ENCODE measurements at regions not wholly inside any gene's neighbourhood (a gene's known extent, or its start where the extent isn't known, plus 50 kb on each side); places are given as distances from the start of the nearest gene placed in this dataset.
"Not testable (repeated sequence)": the region's sequence is repeated elsewhere in the genome, so short reads cannot be mapped to it uniquely, and the experiment has no call there.

- no peak for DNase-seq (ENCODE audit: low read depth)
These were observed 143.6 kb upstream of the GRM7 start for GRCh38 chr3:6717026-6717943.

DNA sequence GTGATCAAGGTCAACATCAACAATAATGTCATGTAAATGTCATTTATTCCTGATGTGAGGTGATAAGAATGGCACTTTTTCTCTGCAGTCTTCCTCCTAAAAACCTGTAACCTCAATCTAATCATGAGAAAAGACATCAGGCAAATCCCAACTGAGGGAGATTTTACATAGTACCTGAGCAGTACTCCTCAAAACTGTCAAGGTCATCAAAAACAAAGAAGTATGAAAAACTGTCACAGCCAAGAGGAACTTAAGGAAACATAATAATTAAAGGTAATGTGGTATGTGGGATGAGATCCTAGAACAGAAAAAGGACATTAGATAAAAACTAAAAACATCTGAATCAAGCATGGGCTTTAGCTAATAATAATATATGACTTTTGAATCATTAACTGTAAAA lies 140.9 kb upstream of the GRM7 start:
- no peak for DNase-seq (ENCODE audit: low read depth)

DNA sequence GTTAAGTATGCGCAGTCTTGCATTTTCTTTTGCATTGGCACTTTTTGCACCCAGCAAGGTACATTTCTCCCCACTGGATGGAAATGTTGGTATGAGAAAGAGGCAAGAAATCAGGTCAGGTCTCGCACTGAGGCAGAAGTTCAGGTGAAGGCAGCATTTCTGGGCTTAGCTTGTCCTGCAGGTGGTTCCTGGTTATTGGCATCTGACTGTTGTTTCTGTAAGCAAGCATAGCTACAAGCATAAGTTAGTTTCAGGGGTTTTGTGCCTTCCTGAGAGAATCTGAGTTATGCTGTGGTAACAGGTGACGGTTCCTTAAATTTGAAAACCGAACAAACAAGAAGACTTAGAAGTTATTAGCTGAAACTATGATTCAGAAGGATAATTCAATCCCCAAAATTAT lies 139.4 kb upstream of the GRM7 start:
- no peak for DNase-seq (ENCODE audit: low read depth)

GRCh38 chr3:6723205-6723604 lies 137.7 kb upstream of the GRM7 start:
- DNase-seq (ENCODE audit: low read depth) = no peak

DNA sequence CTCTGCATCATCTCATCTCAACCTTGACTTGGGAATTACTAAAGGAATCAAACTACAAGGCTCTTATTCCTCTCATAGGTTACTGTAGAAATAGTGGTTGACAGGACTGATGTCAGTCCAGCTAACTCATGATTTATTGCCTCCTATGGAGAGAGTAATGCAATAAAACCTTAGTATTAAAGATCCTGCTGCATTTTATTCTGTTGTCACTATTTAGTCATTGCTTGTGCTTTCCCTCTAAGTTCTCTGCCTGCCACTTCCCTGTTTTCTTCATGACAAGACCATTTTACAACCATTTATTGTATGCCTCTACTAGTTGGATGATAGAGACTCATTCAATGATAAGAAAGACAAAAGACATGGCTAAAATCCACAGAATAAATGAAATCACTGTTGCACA lies 134.1 kb upstream of the GRM7 start:
- no peak for DNase-seq (ENCODE audit: low read depth)

GRCh38 chr3:6732807-6733206 lies 128.1 kb upstream of the GRM7 start:
- no peak for DNase-seq (ENCODE audit: low read depth)

DNA sequence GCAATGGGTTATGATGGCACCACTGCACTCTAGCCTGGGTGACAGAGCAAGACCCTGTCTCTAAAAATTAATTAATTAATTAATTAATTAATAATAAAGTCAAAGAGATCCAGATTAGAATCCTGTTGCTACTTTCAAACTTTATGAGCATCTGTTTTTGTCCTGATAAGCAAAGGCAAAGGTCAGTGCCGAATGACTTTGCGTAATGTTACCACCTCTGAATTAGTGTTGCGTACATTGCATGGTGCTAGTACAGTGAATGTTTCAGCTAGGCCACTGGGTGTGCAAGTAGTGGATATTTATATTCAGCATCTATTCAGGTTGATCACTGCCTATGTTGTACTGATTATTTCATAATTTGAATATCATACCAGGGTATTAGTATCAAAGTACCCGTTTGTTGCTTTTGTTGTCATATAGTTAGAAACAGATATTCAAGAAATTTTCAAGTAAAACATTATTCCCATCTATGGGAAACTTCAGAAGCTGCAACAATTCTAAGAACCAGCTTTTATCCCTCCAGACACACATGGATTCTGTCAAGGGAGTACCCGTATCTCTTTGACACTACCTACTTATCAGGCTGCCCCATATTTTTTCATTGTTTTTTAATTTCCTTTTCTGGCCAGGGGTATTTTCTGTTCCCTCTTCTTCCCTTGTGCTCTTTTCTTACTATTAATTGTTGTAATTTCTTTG lies 127.1 kb upstream of the GRM7 start:
- DNase-seq (ENCODE audit: low read depth) = no peak

GRCh38 chr3:6734395-6734746 lies 126.5 kb upstream of the GRM7 start:
- no peak for DNase-seq (ENCODE audit: low read depth)

GRCh38 chr3:6736836-6737629 lies 123.9 kb upstream of the GRM7 start:
- no peak for DNase-seq (ENCODE audit: low read depth)

DNA sequence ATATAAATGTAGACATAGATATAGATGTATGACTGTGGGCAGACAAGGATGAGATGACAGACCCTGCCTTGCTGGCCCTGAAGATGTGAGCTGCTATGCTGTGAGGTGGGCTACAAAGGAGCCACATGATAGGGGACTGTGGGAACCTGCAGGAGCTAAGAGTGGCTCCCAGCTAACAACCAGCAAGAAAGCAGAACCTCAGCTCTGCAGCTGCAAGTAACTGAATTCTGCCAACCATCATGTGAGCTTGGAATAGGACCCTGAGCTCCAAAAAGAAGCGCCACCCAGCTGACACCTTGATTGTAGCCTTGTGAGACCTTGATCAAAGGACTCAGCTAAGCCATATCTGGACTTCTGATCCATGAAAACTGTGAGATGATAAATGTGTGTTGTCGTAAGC lies 123.3 kb upstream of the GRM7 start:
- DNase-seq (ENCODE audit: low read depth) = no peak

DNA sequence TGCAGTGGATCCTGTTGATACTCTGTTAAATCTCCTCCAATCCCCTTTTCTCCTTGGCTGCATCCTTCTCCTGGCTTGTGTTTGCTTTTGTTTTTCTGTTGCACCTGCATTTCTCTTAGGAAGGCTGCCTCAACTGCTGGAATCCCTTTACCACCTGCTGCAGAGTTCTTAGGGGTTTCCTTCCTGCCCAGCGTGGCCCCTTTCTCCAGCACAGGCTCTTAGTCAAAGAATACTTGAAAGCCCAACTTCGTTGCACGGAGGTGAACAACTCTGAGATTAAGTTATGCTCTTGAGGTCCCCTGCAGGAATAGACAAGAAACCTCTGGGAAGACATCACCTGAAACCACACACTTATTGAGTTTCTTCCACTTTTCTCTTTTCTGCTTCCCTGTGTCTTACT lies 121.6 kb upstream of the GRM7 start:
- no peak for DNase-seq (ENCODE audit: low read depth)

DNA sequence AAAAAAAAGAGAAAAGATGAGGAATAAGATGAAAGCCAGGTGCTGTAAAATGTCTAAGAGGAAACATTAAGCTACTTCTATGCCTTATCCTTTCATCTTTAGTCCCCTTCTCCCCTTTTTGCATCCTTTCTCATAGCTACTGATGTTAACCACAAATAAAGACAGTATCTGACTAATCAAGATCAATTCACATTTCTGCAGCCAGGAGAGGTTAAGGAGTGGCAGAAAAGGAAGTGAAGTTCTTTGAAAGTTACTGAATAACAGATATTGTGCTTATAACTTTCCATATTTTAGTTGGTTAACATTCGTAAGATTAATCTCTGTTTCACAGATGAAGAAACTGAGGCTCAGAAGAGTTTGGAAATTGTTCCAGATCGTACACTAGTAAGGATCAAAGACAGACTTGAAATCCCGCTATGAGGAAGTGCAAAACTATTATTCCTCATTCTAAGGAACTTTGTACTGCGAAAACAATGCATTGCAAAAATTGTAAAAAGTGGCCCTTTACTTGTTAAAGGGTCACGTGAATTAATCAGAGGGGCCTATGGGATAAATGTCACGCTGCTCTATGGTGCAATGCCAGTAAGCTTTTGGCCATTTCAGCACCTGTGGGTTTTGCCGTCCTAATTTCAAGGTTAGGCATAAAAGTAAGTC lies 117.7 kb upstream of the GRM7 start:
- no peak for DNase-seq (ENCODE audit: low read depth)

GRCh38 chr3:6746443-6746842 lies 114.5 kb upstream of the GRM7 start:
- no peak for DNase-seq (ENCODE audit: low read depth)

- no peak for DNase-seq (ENCODE audit: low read depth)
These were observed 113.9 kb upstream of the GRM7 start for GRCh38 chr3:6747017-6747416.

GRCh38 chr3:6750782-6751181 lies 110.1 kb upstream of the GRM7 start:
- DNase-seq (ENCODE audit: low read depth) = no peak

DNA sequence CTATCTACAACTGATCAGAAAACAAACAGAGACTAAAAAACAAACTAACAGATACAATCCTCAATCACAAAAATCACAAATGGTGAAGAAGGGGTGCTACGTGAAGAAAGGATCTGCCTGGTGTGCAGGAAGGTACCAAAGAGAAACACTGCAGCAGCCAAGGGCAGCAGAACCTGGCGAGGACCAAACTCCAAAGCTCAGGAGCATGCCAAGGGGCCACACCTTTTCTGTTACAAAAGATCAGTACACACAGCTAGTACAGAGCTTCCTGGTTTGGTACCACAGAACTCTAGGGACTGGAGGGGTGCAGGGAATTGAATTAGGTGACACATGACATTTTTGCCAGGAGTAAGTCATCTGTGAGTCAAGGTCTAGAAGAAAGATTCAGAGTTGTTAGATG lies 107.4 kb upstream of the GRM7 start:
- DNase-seq (ENCODE audit: low read depth) = no peak

DNA sequence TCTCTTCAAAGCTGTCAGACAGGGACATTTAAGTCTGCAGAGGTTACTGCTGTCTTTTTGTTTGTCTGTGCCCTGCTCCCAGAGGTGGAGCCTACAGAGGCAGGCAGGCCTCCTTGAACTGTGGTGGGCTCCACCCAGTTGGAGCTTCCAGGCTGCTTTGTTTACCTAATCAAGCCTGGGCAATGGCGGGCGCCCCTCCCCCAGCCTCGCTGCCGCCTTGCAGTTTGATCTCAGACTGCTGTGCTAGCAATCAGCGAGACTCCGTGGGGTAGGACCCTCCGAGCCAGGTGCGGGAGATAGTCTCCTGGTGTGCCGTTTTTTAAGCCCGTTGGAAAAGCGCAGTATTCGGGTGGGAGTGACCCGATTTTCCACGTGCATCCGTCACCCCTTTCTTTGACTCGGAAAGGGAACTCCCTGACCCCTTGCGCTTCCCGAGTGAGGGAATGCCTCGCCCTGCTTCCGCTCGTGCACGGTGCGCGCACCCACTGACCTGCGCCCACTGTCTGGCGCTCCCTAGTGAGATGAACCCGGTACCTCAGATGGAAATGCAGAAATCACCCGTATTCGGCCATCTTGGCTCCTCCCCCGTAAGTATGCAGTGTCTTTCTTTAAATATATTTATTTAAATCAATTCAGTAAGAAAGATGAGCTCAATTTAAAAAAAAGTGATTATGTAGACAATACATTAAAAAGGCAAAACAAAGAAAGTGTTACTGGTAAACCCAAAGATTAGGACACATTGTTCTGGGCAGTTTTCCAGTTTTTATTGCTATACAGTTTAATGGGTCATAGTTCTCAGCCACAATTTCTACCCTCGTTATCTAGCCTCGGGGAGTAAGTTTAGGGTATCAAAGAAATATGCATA lies 91.2 kb upstream of the GRM7 start:
- DNase-seq (ENCODE audit: low read depth) = not testable (repeated sequence)

DNA sequence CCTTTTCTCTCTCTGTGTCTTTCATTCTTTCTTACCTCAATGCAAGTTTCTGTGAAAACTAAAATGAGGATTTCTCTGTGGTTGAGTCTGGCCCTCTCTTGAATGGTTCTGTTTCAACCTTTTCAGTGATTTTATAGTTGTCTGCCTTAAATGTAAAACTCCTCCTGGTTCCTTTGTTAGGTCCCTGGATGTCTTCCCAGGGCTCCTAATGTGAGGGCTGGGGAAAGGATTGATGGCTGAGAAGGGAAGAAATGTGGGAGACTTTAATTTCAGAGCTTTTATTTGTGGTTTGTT lies 90.6 kb upstream of the GRM7 start:
- DNase-seq (ENCODE audit: low read depth) = no peak

DNA sequence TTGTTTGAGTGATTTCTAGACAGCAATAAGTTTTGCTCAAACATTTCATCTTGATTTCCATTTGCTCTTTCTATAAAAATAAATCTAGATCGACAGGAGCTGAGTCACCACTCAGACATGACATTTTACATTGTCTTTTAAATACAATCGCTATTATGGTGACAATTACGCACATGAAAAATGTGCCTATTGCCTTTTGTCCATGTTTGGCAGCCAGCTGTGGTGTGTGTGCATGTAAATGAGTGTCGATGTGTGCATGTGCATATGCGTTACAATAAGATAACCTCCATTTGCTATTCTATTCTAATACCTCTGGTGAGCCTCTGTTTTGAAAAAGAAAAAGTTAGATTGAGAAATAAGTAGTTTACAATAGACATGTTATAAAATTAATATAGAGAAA lies 89.7 kb upstream of the GRM7 start:
- no peak for DNase-seq (ENCODE audit: low read depth)

GRCh38 chr3:6779140-6779539 lies 81.8 kb upstream of the GRM7 start:
- no peak for DNase-seq (ENCODE audit: low read depth)

GRCh38 chr3:6781092-6781491 lies 79.8 kb upstream of the GRM7 start:
- DNase-seq (ENCODE audit: low read depth) = no peak

DNA sequence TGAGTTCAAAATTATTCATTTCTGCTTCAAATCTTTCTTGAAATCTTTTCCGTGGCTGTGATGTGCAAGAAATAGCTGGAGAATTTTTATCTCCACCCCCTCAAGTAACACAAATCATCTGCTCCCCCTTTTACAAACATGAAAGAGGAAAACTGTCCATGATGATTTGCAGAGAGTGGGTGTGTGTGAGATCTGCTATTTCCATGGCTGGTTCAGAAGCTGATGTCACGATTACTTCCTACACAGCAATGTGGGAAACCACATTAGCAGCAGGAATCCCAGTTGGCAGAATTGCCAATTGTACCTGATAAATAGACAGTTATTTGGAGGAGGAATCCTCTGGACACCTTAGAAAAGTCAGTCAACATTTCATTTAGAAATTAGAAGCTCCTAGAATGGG lies 75.2 kb upstream of the GRM7 start:
- no peak for DNase-seq (ENCODE audit: low read depth)

Measured in EH (cell line).